Thymus (tissue), 11 donors: ENCODE measurements at regions not wholly inside any gene's neighbourhood (a gene's known extent, or its start where the extent isn't known, plus 50 kb on each side); places are given as distances from the start of the nearest gene placed in this dataset.

Experiments used
- DNase-seq, 9 donors: peaks; one replicate each; pipeline ENCODE4 v3.0.0-alpha.2; 2013; ENCODE audit warnings: low spot score in 9 of 9, low read depth in 6 of 9, missing footprints in 1 of 9
- H3K27ac ChIP-seq, 2 donors: one replicate each; pipeline ENCODE4 v1.5.1; 2013; ENCODE audit warnings: control low read depth in 1 of 2, low read depth in 1 of 2, low read length in 1 of 2, mild to moderate bottlenecking in 1 of 2, moderate library complexity in 1 of 2
- H3K27me3 ChIP-seq, 2 donors: one replicate each; pipeline ENCODE4 v1.5.1; 2013; ENCODE audit warnings: low read length in 1 of 2; ENCODE audit not compliant: control insufficient read depth in 2 of 2, insufficient read depth in 1 of 2
- H3K36me3 ChIP-seq, 2 donors: one replicate each; pipeline ENCODE4 v1.5.1; 2013; ENCODE audit warnings: low read length in 1 of 2, mild to moderate bottlenecking in 1 of 2, moderate library complexity in 1 of 2; ENCODE audit not compliant: control insufficient read depth in 2 of 2, insufficient read depth in 2 of 2
- H3K4me1 ChIP-seq, 2 donors: one replicate each; pipeline ENCODE4 v1.5.1; 2013; ENCODE audit warnings: low read length in 2 of 2; ENCODE audit not compliant: control insufficient read depth in 2 of 2, insufficient read depth in 2 of 2
- H3K4me3 ChIP-seq, 2 donors: one replicate each; pipeline ENCODE4 v1.5.1; 2013; ENCODE audit warnings: low read length in 2 of 2, control low read depth in 1 of 2, mild to moderate bottlenecking in 1 of 2
- H3K9me3 ChIP-seq, 2 donors: one replicate each; pipeline ENCODE4 v1.5.1; 2013; ENCODE audit warnings: low read length in 1 of 2, mild to moderate bottlenecking in 1 of 2; ENCODE audit not compliant: control insufficient read depth in 2 of 2, insufficient read depth in 1 of 2
- WGBS: extraction: QIAGEN DNeasy Blood & Tissue Kit; methylation state at CpG from one replicate; pipeline ENCODE4 v1.1.7; 2013; 5-methylcytosine and 5-hydroxymethylcytosine counted together
- donor health status: healthy.

- DNase-seq: no peak
- no peak overlapping the region for H3K27ac ChIP-seq
- H3K4me3 ChIP-seq: no peak overlapping the region
- H3K9me3 ChIP-seq: no peaks in the 10 kb centered on the region
- 95% methylated on average over 1 of the region's 1 CpG for WGBS
- H3K27me3 ChIP-seq: no peaks in the 10 kb centered on the region
- no peaks in the 10 kb centered on the region for H3K36me3 ChIP-seq
- no peaks in the 10 kb centered on the region for H3K4me1 ChIP-seq
Observed at GRCh38 chr4:135365065-135365464, 1163.5 kb upstream of the PABPC4L start.

GRCh38 chr4:135359128-135359527, 1157.5 kb upstream of the PABPC4L start:
- 97% methylated on average over 1 of the region's 1 CpG for WGBS
- H3K4me3 ChIP-seq: no peak overlapping the region
- H3K9me3 ChIP-seq: no peaks in the 10 kb centered on the region
- DNase-seq: no peak
- no peaks in the 10 kb centered on the region for H3K36me3 ChIP-seq
- H3K27me3 ChIP-seq: no peaks in the 10 kb centered on the region
- H3K4me1 ChIP-seq: no peaks in the 10 kb centered on the region
- no peak overlapping the region for H3K27ac ChIP-seq

DNA sequence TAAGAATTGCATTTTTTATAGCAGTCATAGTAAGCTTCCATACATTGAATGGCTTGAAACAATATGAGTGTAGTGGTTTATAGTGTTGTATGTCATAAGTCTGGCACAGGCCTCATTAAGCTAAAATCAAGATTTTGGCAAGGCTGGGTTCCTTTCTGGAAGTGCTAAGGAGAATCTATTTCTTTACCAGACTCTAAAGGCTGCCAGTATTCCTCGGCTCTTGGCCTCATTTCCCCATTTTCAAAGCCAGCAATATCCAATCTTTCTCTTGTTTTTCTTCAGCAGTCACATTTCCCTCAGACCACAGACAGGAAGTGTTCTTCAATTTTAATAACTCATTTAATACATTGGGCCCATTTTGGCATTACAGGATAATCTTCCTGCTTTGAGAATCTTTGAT, 1155.5 kb upstream of the PABPC4L start:
- H3K9me3 ChIP-seq: no peaks in the 10 kb centered on the region
- H3K27ac ChIP-seq: no peak overlapping the region
- H3K4me3 ChIP-seq: no peak overlapping the region
- no peaks in the 10 kb centered on the region for H3K27me3 ChIP-seq
- H3K36me3 ChIP-seq: no peaks in the 10 kb centered on the region
- DNase-seq: no peak
- H3K4me1 ChIP-seq: no peaks in the 10 kb centered on the region
- WGBS: 88% methylated on average over 1 of the region's 1 CpG

GRCh38 chr4:135354876-135355275, 1153.3 kb upstream of the PABPC4L start:
- DNase-seq: no peak
- 94% methylated on average over 1 of the region's 1 CpG for WGBS

GRCh38 chr4:135353008-135353407, 1151.4 kb upstream of the PABPC4L start:
- Histone ChIP-seq H3K27me3 (no peaks in the 10 kb centered on the region), H3K4me3 (no peak overlapping the region)
- WGBS: 92% methylated on average over 3 of the region's 3 CpGs

More at GRCh38 chr4:135354876-135355275, 1153.3 kb upstream of the PABPC4L start:
- no peaks in the 10 kb centered on the region for H3K36me3 ChIP-seq
- H3K4me1 ChIP-seq: no peaks in the 10 kb centered on the region
- H3K9me3 ChIP-seq: no peaks in the 10 kb centered on the region
- H3K27ac ChIP-seq: no peak overlapping the region
- no peak overlapping the region for H3K4me3 ChIP-seq
- H3K27me3 ChIP-seq: no peaks in the 10 kb centered on the region

GRCh38 chr4:135344492-135344891, 1142.9 kb upstream of the PABPC4L start:
- Histone ChIP-seq H3K9me3 (peaks cover 0 to 11% of the 10 kb centered on the region in 2 donors), H3K27me3 (no peaks in the 10 kb centered on the region), H3K36me3 (no peaks in the 10 kb centered on the region), H3K4me1 (no peaks in the 10 kb centered on the region), H3K27ac (no peak overlapping the region), H3K4me3 (no peak overlapping the region)
- WGBS: 93% methylated on average over 2 of the region's 2 CpGs
- DNase-seq: no peak

More at GRCh38 chr4:135353008-135353407, 1151.4 kb upstream of the PABPC4L start:
- H3K4me1 ChIP-seq: no peaks in the 10 kb centered on the region
- DNase-seq: no peak
- H3K9me3 ChIP-seq: no peaks in the 10 kb centered on the region
- H3K27ac ChIP-seq: no peak overlapping the region
- no peaks in the 10 kb centered on the region for H3K36me3 ChIP-seq

GRCh38 chr4:135338181-135338580, 1136.6 kb upstream of the PABPC4L start:
- H3K27ac ChIP-seq: no peak overlapping the region
- H3K4me1 ChIP-seq: no peaks in the 10 kb centered on the region
- no peaks in the 10 kb centered on the region for H3K36me3 ChIP-seq
- no peak overlapping the region for H3K4me3 ChIP-seq
- H3K9me3 ChIP-seq: no peaks in the 10 kb centered on the region
- H3K27me3 ChIP-seq: no peaks in the 10 kb centered on the region
- DNase-seq: no peak

DNA sequence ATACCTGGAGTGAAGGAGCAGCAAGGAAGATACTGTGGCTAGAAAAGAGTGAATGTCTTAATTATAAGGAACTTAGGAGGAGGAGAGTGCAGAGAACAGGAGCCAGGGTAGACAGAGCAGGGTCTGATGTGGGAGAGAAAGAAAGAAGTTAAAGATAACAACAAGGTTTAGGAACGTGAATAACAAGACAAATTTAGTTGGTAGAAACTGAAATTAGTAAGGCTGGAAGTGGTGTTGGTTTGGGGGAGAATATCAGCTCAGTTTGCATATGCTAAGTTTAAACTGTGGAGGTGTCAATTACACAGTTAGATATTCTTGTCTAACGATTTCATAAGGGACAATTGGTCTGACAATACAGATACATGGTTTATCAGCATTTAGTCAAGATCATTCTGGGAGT, 1123.7 kb upstream of the PABPC4L start:
- Histone ChIP-seq H3K4me3 (no peak overlapping the region), H3K4me1 (no peaks in the 10 kb centered on the region), H3K27me3 (no peaks in the 10 kb centered on the region), H3K36me3 (no peaks in the 10 kb centered on the region), H3K9me3 (peaks cover 0 to 1% of the 10 kb centered on the region in 2 donors), H3K27ac (no peak overlapping the region)
- no peak for DNase-seq
- WGBS: 69% methylated on average over 2 of the region's 2 CpGs

GRCh38 chr4:135319685-135320084, 1118.1 kb upstream of the PABPC4L start:
- 93% methylated on average over 2 of the region's 2 CpGs for WGBS
- Histone ChIP-seq H3K4me3 (no peak overlapping the region), H3K27ac (no peak overlapping the region), H3K9me3 (peaks cover 0 to 6% of the 10 kb centered on the region in 2 donors), H3K36me3 (no peaks in the 10 kb centered on the region), H3K27me3 (no peaks in the 10 kb centered on the region), H3K4me1 (no peaks in the 10 kb centered on the region)
- DNase-seq: no peak

DNA sequence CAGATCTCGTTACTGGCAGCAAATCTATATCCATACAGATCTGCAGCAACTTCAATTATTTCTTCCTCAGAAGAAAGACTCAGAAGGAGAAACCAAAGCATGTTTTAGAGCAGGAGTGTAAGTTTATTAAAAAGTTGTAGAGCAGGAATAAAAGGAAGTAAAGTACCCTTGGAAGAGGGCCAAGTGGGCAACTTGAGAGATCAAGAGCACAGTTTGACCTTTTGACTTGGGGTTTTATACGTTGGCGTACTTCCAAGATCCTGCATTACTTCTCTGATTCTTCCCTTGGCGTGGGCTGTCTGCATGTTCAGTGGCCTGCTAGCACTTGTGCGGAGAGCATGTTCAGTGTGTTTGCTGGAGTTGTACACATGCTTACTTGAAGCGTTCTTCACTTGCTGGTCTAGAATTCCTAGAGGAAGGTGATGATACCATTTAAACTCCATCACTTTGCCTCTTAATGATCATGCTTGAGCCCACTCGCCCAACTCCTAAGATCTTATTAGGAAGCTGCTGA, 1114.7 kb upstream of the PABPC4L start:
- DNase-seq: no peak
- peaks cover 0 to 6% of the 10 kb centered on the region in 2 donors for H3K9me3 ChIP-seq
- 89% methylated on average over 7 of the region's 7 CpGs for WGBS
- no peak overlapping the region for H3K4me3 ChIP-seq
- H3K36me3 ChIP-seq: no peaks in the 10 kb centered on the region
- no peaks in the 10 kb centered on the region for H3K4me1 ChIP-seq
- H3K27me3 ChIP-seq: no peaks in the 10 kb centered on the region
- no peak overlapping the region for H3K27ac ChIP-seq
